ENCODE measurements at regions not wholly inside any gene's neighbourhood (a gene's known extent, or its start where the extent isn't known, plus 50 kb on each side); places are given as distances from the start of the nearest gene placed in this dataset.

GRCh38 chr9:106766616-106767015 lies 96.3 kb upstream of the ZNF462 start:
- TF ChIP-seq, protein P1, sequence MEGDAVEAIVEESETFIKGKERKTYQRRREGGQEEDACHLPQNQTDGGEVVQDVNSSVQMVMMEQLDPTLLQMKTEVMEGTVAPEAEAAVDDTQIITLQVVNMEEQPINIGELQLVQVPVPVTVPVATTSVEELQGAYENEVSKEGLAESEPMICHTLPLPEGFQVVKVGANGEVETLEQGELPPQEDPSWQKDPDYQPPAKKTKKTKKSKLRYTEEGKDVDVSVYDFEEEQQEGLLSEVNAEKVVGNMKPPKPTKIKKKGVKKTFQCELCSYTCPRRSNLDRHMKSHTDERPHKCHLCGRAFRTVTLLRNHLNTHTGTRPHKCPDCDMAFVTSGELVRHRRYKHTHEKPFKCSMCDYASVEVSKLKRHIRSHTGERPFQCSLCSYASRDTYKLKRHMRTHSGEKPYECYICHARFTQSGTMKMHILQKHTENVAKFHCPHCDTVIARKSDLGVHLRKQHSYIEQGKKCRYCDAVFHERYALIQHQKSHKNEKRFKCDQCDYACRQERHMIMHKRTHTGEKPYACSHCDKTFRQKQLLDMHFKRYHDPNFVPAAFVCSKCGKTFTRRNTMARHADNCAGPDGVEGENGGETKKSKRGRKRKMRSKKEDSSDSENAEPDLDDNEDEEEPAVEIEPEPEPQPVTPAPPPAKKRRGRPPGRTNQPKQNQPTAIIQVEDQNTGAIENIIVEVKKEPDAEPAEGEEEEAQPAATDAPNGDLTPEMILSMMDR (IDR thresholded peaks at IDR 0.05; ENCODE audit: unreplicated experiment), result no peak
- DNase-seq (ENCODE audit: low spot score in 2 of 2, unreplicated experiment in 2 of 2), result no peak
- Mint-ChIP-seq H3K9me3 (peaks cover 11% of the 10 kb centered on the region), H3K36me3 (no peaks in the 10 kb centered on the region), H3K27me3 (ENCODE audit: low read depth) (no peaks in the 10 kb centered on the region), H3K4me1 (no peaks in the 10 kb centered on the region), H3K27ac (no peak overlapping the region), H3K4me3 (no peak overlapping the region)

DNA sequence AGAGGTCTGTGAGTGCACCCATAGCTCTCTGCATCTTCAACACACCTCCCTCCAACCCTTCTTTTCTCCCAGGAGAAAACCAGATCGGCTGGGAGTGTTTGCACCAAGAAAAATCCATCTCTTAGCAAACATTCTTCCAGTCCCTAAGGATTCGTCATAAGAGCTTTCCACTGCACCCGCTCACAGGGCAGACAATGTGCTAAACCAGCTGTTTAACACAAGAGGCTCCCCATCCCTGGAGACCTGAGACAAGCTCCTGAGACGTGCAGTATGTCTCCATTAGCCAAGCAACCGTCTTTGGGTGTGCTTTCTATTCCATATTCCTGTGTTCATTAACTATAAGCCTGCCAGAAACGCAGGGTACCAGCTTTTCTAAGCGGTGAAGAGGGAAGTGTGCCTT lies 93.6 kb upstream of the ZNF462 start:
- TF ChIP-seq, protein P1 (IDR thresholded peaks at IDR 0.05; ENCODE audit: unreplicated experiment), result no peak
- no peak for DNase-seq (ENCODE audit: low spot score in 2 of 2, unreplicated experiment in 2 of 2)
- Mint-ChIP-seq H3K9me3 (peaks cover 10% of the 10 kb centered on the region), H3K4me3 (no peak overlapping the region), H3K27ac (no peak overlapping the region), H3K36me3 (no peaks in the 10 kb centered on the region), H3K4me1 (no peaks in the 10 kb centered on the region), H3K27me3 (ENCODE audit: low read depth) (no peaks in the 10 kb centered on the region)

GRCh38 chr9:106771608-106772007 lies 91.4 kb upstream of the ZNF462 start:
- Mint-ChIP-seq H3K9me3 (peaks cover under 1% of the 10 kb centered on the region), H3K27me3 (ENCODE audit: low read depth) (no peaks in the 10 kb centered on the region), H3K27ac (no peak overlapping the region), H3K36me3 (no peaks in the 10 kb centered on the region), H3K4me1 (no peaks in the 10 kb centered on the region), H3K4me3 (no peak overlapping the region)
- TF ChIP-seq, protein P1 (IDR thresholded peaks at IDR 0.05; ENCODE audit: unreplicated experiment), result no peak
- no peak for DNase-seq (ENCODE audit: low spot score in 2 of 2, unreplicated experiment in 2 of 2)

- H3K4me3 Mint-ChIP-seq, result no peak overlapping the region
- no peak overlapping the region for H3K27ac Mint-ChIP-seq
- no peaks in the 10 kb centered on the region for H3K27me3 Mint-ChIP-seq (ENCODE audit: low read depth)
- H3K4me1 Mint-ChIP-seq, result no peaks in the 10 kb centered on the region
- no peak for DNase-seq (ENCODE audit: low spot score in 2 of 2, unreplicated experiment in 2 of 2)
- H3K36me3 Mint-ChIP-seq, result no peaks in the 10 kb centered on the region
- H3K9me3 Mint-ChIP-seq, result peaks cover 3% of the 10 kb centered on the region
- TF ChIP-seq, protein P1 (IDR thresholded peaks at IDR 0.05; ENCODE audit: unreplicated experiment), result no peak
Measured at GRCh38 chr9:106772523-106773290, 90.3 kb upstream of the ZNF462 start.

- H3K4me1 Mint-ChIP-seq, result no peaks in the 10 kb centered on the region
- no peaks in the 10 kb centered on the region for H3K36me3 Mint-ChIP-seq
Measured at GRCh38 chr9:106773750-106774149, 89.2 kb upstream of the ZNF462 start.

More at GRCh38 chr9:106773750-106774149, 89.2 kb upstream of the ZNF462 start:
- Mint-ChIP-seq H3K27me3 (ENCODE audit: low read depth) (no peaks in the 10 kb centered on the region), H3K27ac (no peak overlapping the region), H3K9me3 (peaks cover 3% of the 10 kb centered on the region), H3K4me3 (no peak overlapping the region)
- no peak for DNase-seq (ENCODE audit: low spot score in 2 of 2, unreplicated experiment in 2 of 2)
- TF ChIP-seq, protein P1 (IDR thresholded peaks at IDR 0.05; ENCODE audit: unreplicated experiment), result no peak

Data from mesothelial cell of epicardium (in vitro differentiated cells).